Mesenteric fat pad (tissue), 1 donor: ENCODE measurements at regions not wholly inside any gene's neighbourhood (a gene's known extent, or its start where the extent isn't known, plus 50 kb on each side); places are given as distances from the start of the nearest gene placed in this dataset.

Source experiments
- DNase-seq: peaks from one replicate; pipeline ENCODE4 v3.0.0-alpha.2; 2020; ENCODE audit warnings: low spot score
- donor health status: DM: yes; HTN: yes; CAD: no.

DNA sequence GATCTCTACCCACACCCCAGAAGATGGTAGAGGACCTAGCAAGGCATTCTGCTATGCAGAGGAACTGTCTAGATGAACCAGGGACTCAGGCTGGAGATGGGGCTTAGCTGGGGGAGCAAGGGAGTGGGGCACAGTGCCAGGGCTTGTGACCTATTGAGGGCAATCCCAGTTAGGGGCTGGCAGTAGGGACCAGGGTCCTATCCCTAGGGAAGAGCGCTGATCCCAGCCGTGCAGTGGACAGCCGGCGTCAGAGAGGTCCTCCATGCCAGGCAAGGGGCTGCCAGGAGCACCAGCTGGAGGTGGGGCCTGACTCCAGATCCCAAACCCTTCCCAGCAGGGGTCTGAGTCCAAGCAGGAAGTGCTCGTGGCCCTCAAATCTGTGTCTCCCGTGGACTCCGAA is 52.7 kb upstream of the NEURL1B start:
- no peak for DNase-seq

DNA sequence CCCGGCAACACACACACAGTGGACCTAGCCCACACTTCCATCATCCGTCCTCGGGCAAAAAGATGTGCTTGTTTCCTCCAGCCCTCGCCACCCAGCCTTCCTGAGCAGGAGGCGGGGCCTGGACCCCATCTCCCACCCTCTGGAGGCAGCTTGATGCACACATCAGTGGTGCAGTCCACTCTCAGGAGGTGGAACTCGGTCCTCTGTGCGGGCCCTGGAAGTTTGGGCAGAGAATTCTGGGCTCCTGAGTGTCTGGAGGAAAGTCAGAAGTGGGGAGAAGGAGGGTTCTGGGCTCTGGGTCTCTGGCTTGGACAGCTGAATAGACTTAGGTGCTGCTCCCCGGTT is 54.0 kb upstream of the NEURL1B start:
- DNase-seq: no peak

DNA sequence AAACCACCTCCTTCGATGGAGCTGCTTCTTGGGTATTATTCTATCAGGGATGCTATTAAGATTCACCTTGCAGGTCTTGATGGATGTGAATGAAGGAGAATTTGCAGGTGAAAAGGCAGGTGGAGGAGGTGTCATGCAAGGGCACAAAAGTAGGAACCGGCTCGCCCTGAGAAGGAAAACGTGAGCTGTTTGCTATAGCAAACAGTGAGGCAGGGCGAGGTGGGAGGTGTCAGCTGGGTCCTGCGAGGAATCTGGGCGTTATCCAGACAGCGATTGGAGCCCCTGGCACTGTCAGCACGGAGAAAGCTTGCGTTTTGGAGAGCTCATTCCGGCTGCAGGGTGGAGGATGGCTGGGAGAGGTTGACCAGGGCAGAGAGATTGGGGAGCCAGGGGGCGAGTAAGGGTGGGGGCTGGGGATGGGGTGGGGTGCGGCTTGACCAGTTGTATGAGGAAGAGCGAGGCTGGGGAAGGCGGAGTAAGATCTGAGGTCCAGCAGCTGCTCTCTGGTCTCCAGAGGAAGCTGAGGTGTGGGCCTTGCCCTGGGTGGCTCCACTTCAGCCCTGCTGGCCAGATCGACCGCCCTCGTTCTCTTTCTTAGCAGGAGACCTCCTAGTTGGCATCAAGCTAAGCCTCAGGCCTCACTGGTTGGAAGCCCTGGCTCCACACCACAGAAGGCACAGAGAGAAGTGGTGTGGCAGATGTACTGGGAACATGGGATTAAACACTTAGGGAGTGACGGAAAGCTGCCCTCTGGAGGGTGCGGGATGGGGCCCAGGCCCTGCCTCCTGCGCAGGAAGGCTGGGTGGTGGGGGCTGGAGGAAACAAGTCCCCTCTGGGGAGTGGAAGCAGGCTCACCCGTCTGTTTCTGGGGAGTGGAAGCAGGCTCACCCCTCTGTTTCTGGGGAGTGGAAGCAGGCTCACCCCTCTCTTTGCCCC is 54.7 kb upstream of the NEURL1B start:
- DNase-seq: no peak

DNA sequence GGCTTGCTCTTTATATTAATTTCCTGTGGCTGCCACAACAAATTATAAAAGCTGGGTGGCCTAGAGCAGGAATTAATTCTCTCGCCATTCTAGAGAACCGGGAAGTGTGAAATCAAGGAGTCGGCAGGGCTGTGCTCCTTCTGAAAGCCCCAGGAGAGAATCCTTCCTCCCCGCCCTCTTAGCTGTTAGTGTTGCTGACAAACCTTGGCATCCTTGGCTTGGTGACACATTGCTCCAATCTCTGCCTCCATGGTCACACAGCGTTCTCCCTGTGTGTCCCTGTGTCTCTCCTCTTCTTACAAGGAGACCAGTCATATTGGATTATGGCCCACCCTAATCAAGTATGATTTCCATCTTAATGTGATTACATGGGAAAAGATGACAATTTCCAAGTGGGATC is 55.9 kb upstream of the NEURL1B start:
- no peak for DNase-seq

DNA sequence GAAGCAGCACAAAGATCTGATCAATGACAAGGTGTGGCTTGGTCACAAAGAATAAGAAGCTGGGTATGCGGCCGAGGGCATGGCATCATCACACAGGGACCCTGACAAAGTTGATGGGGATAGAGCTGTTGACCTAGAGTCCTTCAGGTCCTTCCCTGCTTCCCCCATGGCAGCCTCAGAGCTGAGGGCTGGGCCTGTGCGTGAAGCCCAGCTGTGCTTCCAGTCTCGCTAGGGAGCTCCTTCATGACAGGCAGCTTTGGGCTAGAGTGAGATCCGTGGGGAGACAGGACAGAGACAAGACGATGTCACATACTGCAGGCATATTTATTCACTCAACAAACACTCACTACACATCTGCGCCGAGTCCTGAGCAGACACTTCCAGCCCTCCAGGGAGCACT is 56.4 kb upstream of the NEURL1B start:
- no peak for DNase-seq

DNA sequence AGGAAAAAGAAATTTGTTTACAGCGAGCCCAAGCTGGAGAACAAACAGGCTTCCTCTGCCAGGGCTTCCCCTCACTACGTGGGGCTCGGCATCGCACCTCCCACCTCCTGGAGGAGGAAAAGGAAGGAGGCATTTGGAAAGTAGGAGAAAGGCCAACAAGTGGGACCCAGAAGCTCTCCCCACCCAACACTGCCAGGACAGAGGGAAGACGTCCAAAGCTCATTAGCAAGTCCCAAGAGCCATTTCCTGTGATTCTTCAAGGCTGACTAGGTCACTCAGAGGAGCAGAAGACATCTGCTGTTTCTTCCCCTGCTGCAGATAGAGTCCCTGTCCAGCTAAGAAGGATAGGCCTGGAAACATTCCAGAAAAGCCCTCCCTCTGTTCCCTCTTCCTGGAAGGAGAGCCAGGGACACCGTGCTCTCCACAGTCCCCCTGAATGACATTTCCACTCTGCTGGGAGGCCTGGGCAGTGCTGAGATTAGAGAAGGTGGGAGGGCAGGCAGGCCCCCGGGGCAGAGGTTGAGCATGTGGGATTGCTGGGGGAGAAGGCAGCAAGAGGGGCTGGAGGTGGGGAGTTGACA is 57.0 kb upstream of the NEURL1B start:
- DNase-seq: no peak

DNA sequence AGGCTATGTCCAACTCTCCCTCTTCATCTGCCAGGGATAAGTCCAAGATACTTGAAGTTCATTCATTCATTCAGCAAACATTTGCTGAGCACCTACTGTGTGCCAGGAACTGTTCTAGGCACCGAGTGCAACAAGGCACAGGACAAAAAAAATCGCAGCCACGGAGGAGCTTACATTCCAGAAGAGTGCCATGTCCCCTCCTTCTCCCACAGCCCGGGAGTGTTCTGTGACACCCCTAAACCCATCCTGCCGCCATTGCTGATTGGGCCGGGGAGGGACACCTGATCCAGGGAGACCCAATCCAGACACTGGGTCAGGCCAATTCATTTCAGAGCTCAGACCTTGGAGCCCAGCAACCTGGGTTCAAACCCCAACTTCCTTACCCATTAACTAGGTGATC is 58.1 kb upstream of the NEURL1B start:
- DNase-seq: no peak

DNA sequence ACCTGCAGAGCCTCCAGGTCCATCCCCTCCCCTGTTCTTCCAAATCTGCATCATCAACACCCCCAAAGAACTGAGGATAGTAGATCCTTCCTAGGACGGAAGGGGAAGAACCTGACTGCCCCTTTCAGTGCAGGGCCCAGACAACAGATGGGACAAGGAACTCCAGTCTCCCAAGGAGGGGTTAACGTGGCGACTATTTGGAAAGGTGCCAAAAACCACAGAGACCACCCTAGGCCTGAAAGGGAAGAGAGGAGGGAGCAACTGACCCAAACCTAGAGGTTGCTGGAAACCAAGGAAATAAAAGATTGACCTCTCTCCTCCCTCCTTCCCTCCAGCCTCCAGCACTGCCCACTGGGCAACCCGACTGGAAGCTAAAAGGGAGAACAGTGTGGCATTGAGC is 59.7 kb upstream of the NEURL1B start:
- no peak for DNase-seq

DNA sequence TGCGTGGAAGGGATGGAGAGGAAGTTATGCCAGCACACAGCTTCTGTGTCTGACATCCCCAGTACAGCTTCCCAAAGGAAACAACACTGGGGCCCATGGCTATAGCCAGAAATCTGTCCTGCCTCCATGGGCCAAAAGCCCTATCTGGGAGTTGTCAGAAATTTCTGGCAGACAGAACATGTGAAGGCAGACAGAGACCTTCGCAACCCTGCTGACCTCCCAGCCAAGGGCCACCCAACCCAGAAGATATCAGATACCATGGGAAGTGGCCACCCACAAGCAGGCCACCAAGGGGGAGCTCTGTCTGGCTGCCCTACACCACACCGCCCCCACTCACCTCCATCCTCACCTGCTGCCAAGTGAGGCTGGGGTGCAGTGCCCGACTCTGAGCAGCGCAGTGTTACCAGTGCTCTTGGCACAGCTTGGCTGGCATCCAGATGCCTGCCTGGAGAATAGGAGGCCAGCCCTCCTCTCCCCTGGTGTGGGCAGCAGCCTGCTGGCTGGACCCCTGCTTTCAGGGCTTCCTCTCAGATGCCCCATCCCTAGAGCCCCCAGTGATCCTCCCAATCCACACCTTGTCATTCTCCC is 61.6 kb upstream of the NEURL1B start:
- no peak for DNase-seq

DNA sequence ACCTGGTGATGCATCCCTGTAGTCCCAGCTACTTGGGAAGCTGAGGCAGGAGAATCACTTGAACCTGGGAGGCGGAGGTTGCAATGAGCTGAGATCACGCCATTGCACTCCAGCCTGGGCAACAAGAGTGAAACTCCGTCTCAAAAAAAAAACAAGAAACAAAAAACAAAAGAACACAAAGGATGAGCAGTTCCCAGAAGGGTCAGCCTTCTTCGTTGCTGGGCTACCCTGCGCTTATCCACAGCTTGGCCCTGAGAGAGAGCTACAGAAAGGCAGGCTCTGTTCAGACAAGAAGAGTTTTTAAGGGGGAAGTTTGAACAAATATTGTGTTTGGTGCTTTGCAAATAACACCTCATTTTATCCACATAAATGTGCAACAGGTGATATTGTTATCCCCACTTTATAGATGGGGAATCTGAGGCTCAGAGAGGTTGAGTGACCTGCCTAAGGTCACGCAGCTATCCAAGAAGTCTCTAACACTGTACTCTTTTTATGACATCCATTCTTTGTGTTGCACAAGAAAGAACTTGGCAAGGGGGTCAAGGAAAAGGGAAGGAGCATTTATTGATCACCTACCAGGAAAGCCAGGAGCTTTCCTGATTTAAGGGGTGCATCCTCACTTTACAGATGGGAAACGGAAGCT is 63.7 kb upstream of the NEURL1B start:
- no peak for DNase-seq

DNA sequence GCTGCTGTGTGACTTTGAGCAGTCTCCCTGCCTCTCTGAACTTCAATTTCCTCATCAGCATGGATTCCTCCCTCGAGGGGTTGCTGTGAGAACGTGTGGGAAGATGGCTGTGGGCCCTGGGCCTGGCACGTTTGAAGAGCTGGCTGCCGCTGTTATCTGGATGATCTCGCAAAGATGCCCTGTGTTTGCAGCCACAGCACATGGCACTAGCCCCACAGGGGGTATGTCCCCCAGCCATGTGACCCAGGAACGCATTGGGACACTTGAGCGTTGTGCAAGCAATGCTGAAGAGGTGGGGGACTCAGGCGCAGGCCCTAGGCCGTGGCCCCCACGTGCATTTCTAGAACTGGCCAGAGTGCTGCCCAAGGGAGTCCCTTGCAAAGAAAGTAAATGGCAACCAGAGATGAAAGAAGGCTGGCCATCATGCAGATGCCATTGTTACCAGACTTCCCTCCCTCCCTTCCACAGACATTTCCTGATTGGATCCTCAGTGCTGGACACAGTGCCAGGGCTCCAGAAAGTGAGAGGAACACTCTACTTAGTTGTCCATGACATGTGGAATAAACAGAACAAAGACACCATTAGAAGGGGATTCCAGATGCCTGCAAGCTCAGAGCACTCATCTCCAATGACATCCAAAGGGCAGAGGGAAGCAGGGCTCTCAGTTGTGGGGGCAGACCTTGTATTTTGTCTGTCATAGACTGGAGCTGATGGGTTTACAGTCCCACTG is 65.1 kb upstream of the NEURL1B start:
- no peak for DNase-seq

DNA sequence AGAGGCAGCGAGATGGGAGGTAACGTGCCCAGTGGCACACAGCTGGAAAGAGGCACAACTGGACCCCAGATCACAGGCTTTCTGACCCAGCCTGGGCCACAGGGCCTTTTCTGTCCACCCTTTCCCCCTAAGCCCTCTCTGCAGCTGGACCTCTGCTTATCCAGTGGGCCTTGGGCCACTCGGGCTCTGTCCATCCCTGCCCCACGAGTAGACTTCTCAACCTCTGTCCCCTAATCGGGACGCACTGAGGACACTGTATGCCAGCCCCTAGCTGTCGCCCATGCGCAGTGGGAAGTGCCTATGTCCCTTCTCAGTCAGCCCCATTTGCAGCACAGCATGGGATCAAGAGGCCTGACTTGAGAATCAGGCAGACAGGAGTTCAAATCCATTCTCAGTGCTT is 65.6 kb upstream of the NEURL1B start:
- no peak for DNase-seq

DNA sequence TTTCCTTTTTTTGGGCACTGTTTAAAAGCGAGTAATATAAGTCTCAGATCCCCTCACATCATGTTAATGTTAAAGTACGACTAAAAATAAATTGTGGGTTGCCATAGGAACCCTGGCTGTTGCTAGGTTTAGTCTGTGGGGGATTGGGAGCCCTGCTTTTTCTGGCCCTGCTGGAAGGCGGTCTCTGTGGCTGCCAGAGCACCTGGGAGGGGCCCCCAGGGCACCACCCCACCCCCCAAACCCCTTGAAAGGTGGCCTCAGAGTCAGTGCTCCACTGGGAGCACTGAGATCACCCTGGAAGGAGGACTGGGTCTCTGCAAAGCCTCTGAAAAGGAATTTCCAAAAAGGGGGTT is 66.2 kb upstream of the NEURL1B start:
- DNase-seq: no peak

DNA sequence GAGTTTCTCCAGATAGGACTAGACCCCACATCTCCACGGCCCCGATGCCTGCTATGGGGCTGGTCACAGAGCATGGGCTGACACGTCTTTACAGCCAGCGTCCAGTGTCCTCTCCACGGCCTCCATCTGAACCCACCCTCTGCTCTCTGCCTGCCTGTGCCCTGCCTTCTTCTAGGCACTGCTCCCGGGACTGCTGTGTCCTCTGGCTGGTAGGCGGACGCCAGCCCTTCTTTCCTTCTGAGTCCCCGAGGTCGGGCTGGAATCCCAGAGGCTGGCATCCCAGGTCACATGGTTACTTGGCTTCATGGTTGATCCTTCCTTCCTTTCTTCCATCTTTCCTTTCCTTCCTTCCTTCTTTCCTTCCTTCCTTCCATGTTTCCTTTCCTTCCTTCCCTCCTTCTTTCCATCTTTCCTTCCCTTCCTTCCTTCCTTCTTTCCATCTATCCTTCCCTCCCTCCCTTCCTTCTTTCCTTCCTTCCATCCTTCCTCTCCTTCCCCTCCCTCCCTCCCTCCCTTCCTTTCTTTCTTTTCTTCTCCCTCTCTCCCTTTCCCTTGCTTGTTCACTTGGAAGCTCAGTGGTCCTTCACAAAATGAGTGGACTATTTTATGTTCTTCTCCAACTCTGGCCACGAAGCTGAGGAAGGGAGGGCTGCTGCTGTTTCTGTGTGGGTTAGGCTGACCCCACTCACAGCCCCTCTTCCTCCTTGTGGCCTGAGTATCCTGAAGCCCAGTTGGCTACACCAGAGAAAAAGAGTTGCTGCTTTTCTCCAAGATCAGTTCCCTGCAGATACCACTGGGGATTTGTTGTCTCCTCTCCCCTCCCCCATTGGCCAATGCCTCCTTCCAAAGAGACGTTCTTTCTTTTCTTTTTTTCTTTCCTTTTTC is 66.8 kb upstream of the NEURL1B start:
- DNase-seq: no peak

DNA sequence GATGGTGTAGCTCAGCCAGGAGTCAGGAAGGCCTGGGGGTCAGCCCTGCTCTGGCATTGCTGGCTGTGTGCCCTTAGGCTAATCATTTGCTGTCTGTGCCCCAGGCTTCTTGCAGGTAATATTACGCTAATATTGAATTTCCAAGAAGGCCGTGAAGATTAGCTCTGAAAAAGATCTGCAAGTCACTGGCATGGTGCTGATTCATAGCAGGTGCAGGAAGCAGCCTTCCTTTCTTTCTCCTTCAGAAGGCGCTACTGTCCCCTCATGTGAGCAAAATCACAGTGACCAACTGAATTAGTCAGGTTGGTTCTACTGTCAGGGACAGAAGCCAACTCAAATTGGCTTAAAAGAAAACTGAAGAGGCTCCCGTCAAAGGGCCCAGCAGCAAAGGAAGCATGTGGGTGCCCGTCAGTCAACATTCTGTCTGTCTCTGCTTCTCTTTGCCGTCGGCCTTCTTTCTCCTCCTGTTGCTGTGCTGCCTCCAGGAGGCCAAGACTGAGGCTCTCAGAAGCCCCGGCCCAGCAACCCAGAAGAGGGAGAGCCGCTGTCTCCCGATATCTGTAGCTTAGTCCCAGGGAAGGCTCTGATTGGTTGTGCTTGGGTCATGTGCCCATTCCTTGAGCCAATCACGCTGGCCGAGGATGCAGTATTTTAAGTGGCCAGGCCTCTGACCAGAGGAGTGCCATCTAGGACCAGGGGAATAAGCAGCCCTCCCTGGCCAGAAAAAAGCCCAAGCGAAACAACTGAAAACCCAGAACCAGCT is 67.8 kb upstream of the NEURL1B start:
- DNase-seq: no peak

DNA sequence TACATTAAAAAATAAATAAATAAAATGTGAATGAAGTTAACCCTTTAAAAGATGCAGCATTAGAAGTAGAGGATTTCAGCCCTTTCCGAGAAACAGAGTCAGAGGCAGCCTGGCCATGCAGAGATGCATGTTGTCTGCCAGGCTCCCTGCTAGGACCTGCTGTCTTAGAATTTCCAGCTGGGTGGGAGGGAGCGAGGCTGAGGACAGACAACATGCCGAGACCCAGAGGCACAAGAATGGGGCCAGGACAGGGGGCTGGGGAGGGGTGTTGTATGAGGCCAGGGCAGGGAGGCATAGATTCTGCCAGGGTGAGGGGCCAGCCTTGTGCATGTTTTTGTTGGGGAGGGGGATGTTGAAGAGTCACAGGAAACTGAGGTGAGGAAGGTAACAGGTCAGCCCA is 68.6 kb upstream of the NEURL1B start:
- no peak for DNase-seq

DNA sequence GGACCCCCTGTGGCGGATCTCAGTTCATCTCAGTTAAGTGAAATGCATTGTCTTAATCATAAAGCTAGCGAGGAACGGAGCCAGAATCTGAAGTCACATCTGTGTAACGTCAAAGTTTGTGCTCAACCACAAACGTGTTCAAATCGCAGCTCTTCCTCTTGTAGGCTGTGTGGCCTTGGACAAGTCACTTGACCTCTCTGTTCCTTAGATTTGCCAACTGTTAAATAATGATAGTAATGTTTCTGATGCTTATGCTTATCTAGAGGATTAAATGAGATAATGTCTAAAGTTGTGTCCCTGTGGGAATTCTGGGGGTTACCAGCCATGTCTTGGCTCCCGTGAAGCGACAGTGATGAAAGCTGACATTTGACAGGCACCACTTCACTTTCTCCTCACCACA is 69.2 kb upstream of the NEURL1B start:
- no peak for DNase-seq

DNA sequence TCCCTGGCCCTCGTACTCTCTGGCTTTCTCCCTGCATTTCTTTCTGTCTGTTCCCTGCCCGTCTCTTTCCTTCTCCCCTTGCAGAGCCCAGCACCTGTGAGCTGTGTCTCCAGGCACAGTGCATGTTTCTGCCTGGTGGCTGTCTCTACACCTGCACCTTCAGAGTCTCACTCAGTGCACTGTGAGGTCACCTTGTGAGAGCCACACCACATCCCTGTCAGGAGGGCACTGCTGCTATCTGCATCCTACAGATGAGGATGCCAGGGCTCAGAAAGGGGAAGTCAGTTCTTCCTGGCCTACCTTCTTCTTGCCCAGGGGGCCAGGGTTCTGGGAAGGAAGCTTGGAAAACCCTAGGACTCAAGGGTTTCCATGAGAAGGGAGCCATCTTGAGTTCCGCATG is 69.7 kb upstream of the NEURL1B start:
- DNase-seq: no peak

DNA sequence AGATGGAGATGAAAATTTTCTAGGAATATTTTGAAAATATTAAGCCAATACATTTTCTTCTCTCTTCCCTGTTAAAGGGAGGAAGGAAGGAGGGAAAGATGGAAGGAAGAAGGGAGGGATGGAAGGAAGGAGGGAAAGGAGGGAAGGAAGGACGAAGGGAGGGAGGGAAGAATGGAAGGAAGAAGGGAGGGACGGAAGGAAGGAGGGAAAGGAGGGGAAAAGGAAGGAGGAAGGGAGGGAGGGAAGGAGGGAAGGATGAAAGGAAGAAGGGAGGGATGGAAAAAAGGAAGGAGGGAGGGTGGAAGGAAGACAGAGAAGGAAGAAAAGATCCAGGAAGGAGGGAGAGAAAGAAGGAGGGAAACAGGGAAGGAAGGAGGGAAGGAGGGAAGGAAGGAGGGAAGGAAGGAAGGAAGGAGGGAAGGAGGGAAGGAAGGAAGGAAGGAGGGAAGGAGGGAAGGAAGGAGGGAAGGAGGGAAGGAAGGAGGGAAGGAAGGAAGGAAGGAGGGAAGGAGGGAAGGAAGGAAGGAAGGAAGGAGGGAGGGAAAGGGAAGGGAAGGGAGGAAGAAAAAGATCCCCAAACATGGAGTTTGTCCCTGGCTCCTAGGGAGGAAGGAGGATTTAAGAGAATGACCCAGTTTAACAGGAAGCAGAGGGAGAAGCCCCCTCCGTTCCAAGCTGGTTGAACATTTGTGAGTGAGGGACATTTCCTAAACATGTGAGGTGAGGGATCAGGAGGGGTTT is 70.3 kb upstream of the NEURL1B start:
- no peak for DNase-seq
